HG03045 (cell line): ENCODE measurements at regions not wholly inside any gene's neighbourhood (a gene's known extent, or its start where the extent isn't known, plus 50 kb on each side); places are given as distances from the start of the nearest gene placed in this dataset.
"Not testable (repeated sequence)": the region's sequence is repeated elsewhere in the genome, so short reads cannot be mapped to it uniquely, and the experiment has no call there.

ENCODE experiments used
- ATAC-seq: cut with Tn5 transposase; IDR thresholded peaks from one replicate; pipeline ENCODE4 v1.9.1; 2021; ENCODE audit warnings: mild to moderate bottlenecking, moderate library complexity; ENCODE audit not compliant: unreplicated experiment

DNA sequence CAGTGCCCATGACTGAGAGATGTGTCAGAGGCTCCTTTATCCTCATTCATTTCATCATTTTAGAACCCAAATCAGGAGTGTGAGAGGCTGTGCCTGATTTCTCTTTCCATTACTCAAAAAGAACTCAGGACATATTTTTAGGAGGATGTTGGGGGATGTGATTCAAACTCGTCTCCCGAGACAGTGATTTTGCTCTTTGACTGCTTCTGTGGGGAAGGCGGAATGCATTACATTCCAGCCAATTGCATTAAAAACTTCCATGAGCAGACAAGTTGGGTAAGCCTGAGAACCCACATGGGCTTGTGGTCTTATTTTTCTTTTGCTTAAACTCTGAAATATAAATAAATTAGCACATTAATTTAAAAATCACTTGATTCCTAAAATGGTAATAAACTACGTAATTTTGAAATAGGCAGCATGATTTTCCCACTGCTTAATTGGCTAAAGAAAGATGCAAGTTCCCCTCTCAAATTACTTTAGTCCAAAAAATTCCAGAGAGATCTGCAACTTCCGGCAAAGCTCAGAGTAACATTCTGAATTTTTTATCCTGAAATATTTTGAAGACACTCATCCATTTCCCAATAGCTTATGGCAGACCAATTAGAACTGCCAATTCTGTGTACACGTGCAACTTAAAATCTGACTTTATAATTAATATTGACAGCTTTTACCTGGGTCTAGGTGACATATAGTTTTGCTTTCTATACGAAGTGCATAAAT lies 185.6 kb downstream of the C7orf25 start:
- ATAC-seq, result no peak

DNA sequence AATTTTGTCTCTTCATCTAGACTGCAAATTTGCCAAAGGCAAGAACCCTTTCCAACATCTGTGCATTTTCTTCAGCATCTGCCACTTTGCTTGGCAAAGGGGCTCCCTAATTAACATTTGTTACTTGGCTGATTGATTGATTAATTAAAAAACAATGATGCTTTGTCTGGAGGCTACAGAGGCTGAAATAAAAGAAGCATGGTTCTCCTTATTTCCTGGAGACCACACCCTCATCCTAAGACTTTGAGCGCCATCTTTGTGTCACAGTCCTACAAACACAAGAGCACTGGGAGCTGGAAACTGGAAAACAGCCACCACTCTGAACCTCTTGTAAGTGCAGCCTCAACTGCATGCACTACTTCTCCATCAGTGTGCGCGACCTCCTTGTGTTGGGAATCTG lies 189.2 kb downstream of the C7orf25 start:
- no peak for ATAC-seq

DNA sequence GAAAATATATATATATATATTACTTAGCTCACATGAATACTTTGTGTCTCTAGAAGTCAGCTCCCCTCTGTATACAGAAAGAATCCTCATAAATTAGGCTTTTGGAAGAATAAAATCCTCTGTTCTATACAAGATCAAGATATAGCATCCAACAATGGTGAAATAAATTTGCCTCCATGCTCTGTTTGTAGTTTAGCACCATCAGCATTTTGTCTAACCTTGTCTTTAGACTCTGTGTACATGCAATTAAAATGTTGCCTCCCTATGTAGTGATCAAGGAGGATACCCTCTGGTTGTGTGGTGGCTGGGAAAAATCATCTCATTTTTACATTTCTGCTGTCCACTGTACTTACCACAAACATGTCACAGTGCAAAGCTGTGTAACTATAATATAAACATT lies 189.7 kb downstream of the C7orf25 start:
- ATAC-seq, result no peak

DNA sequence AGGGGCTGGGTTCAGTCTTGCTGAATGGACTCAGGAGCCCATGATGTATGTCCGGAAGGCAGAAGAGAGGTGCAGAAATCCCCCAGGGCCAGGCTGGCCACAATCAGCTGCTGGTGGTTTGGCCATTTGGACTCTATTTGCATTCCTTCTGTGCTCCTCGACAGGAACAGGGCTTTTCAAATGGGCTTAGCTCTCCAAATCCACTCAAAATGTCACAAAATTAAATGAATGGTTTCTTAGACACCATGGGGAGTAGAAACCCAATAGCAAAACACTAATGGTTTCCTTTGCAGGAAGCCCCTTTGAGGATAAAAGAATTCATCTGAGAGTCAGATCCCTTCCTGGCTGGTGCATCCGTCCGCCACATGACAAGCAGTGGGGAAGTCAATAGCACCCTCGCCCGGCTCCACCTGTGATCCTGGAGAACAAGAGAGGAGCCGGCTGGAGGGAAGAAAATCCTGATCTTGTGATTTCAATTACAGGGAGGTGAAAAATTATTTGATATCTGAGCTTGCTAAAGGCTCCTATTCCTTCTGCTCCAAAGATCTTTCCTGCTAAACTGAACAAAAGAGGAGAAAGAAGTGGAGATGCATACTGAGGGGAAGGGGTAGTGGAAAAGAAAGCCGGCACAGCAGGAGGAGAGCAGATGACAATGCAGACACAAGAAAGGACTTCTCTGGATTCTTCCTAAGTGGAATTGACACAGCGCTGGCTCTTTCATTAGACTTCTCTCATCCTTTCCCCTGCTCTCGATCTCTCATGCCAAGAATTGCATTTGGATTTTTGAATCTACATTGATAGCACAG lies 190.7 kb downstream of the C7orf25 start:
- no peak for ATAC-seq

DNA sequence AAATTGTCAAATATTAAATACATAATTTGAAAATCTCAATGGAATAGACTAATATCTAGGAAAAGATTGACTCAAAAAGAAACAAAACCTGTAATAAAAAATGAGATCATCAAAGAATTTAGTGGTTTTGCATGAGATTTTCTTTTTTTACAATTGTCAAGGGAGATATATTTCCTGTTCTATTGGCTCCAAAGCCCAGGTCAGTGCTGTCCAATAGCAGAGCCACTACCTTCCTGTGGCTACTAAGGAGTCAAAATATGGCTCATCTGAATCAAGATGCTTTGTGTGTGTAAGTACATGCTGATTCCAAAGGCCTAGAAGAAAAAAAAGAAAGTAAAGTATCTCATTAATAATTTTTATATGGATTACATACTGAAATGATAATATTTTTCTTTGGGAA lies 191.9 kb downstream of the C7orf25 start:
- ATAC-seq, result no peak

DNA sequence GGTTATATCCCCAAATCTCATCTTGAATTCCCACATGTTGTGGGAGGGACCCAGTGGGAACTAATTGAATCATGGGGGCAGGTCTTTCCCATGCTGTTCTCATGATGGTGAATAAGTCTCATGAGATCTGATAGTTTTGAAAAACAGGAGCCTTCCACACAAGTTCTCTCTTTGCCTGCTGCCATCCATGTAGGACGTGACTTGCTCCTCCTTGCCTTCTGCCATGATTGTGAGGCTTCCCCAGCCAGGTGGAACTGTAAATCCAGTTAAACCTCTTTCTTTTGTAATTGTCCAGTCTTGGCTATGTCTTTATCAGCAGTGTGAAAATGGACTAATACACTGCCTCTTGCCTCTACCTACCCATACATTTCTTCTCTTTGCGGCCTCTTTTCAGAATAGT lies 193.4 kb downstream of the C7orf25 start:
- ATAC-seq, result not testable (repeated sequence)

DNA sequence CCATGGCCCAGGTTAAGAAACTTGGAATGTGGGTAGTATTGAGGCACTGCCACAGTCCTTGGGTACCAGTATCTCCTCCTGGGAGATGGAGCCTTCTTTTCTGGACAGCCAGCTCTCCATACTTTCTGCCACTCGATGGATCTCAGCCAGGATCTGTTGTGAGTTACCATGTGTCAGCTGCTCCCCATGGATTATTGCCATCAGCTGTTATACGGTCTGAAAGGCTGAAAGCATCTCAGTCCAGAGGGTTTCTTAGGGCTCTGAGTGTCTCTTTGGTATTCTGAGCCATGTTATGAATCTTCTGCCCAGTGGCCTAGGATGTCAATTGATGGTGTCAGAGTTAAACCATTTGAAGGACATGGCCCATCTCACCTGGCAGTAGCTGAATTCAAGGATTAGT lies 197.5 kb downstream of the C7orf25 start:
- ATAC-seq, result no peak

DNA sequence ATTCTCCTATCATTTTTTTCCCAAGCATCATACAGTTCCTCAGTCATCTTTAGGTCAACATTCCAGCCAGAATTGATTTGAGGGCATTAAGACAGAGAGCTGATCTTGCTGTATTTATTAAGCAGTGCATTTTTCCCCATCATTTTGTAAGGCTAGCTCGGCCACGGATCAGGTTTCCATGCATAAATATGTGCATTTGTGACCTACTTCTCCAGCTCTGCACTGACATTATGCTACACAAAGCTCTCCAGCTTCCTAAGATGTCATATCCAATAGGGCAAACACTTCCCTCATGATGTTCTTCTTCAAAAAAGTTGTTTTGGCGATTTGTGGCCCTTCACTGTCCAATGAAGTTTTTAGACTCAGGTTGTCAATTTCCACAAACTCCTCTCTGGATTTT lies 202.6 kb downstream of the C7orf25 start:
- no peak for ATAC-seq

DNA sequence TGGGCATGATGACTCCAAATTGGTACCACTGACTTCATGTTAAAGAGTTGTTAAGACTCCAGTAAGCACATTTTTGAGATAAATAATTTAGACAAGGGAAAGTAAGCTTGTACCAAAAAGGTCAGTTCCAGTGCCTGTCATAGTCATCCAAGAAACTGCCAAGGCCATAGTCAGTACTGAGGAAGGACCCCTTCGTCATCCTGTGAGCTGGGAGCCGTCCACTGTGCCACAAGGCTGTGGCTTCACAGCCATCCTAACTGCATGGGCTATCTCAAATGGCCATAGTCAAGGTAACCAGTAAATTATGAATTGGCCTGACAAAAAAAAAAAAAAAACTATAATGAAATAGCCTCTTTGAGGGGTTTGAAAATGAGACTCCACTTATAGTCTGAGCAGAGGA lies 207.2 kb downstream of the C7orf25 start:
- ATAC-seq, result no peak

DNA sequence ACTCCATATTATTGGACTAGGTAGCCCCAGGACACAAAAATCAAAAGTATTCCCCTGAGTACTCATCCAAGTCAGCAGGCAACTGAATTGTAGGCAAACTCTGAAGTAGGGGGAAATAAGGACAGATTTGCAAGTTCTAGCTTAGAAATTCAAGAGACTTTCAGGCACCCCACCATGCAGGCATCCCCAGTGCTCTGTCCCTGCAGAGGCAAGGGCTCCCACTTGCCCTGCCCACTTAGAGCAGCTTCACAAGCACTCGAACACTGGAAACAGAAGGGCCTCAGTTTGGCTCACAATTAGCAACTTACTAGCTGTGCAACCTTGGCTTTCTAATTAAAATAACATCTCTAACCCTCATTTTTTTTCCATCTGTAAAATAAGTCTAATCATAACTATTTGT lies 209.2 kb downstream of the C7orf25 start:
- ATAC-seq, result no peak

DNA sequence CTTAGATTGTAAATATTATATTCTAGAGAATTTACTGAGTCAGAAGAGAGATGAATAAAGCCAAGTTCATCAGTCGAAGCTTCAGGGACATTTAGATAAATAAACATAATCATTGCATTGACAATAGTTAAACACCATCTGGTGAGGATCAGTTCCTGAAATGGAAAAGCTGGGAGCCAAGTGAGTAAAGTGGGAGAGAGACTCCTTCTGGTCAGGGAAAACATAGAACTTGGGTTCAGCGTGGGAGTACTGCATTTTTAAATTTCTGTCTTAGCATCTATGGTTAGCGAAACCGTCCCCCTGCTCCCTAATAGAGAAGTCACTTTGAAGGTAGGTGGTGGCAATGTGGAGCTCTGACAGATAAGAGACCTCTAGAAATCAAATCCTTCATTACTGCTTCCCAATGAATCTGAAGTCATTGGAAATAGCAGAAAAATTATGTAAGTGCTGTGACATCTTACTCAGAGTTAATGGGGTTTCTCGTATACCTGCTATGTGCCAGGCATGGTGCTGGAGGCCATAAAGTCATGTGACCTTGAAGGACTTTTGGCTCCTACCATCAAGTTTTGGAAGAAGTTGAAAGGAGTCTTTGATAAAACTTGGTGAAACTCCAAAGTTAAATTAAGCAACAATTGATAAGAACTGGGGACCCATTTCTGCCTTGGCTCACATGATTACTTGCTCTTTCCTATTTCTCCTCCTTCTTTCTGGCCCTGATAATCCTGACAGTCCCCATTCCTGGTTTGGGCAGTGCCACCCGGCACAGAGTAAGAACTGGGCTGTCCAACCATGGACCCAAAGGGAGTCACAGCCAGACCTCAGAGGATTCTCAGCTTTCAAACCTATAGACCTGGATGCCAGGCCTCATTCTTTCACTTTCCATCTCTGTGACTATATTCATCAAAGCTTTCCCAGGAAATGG lies 211.2 kb downstream of the C7orf25 start:
- no peak for ATAC-seq

DNA sequence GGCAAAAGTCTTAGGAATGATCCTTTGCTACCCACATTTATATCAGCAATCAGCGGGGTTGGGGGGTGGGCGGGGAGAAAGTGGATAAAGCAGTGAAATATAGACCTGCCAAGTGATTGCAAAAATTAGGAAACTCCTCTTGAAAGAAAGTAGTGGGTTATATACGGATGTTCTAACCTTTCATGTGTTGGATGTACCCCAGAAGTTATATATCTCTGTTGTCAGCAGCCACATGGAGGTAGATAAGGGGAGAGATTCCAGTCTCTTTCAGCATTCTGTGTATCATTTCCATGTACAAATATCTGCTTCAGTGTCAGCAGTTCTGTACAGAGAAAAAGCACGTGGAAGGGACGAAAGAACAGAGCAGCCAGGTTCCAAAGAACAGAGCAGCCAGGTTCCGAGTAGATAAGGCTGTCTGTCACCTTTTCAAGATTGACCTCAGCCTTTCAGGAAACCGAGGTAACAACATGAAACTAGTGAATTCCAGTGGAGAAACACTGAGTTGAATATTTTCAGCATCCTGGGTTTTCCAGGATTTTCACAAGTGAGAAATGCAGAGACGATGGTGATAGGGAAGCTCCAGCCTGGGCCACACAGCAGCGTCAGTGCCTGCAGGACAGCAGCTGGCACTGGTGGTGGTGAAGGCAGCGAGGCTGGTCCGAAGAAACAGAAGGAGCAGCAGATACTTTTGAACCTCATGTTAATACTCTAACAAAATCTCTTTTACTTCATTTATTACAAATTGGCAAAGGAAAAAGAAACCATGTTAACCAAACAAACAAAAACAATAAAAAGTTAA lies 212.3 kb downstream of the C7orf25 start:
- no peak for ATAC-seq

DNA sequence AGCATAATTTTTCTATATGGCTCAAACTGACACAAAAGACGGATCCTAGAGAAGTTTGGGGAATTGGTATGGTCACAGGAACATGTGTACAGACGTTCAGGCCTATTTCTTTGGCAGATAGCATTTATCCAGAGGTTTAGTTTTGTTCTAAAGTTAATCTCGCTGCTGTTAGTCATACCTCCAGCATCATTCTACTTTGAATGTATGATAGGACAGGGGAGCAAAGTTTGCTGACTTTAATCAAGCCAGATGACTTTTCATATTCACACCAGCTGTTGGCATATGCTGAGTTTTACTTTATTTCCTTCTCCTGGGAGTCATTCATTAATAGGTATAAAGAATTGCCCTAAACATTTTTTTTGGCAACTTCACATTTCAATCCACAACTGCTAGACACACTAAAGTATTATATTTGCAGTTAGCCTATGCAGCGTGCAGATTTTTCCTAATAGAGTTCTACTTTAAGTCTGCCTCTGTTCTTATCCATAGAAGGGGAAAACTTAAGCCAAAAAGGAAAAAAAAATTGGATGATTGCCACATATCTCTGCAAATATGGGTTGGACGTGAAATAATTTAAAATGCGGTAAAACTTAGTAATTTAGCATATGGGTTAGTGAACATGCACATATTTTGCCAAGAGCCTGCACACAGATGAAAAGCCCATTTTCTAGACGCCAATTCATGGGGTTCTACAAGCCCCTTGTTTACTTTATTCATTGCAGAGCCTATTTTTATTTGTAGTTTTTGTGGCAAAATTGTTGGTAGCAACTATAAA lies 213.1 kb downstream of the C7orf25 start:
- ATAC-seq, result no peak

DNA sequence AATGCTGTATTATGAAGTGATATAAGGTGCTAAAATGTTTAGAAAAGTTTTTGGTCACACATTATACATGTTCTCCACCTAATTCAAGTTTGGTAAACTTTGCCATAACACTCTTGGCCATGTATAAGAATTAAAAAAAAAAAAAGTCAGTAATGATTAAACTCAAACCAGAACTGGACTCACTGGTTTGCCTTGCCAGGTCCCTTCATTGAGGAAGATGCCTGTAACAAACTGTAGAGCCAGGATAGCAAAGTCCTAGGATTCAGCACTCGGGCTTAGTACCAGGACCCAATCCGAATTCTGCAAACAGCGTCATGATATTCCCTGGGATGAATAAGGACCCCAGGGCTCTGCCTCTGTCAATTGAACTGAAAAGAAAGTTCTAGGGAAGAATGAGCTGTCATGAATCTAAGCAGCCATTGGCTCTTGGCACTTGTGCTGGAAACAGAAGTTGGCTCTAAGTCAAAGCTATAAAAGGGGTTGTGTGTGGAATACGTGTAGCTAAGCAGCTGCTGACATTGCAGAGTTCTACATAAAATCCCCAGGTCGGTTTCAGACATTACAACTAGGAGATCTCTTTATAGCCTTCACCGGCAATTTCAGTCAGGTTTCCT lies 216.9 kb downstream of the C7orf25 start:
- no peak for ATAC-seq

DNA sequence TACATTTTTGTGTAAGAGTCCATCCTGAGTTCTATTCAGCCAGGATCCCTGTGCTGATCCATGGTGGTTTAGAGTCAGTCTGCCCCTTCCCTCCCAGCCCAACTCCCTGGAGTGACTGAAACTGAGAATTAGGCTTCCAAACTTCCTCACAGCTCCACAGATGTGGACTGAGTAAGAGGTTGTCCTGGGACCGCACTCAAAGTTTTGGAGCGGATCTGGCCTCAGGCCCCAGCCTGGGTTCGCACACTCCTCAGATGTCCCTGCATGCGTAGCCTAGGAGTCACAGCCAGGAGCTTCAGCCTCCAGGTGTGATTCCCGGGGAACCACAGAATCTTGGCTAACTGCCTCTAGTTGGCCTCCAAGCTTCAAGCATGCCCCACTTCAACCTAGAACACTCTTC lies 218.1 kb downstream of the C7orf25 start:
- no peak for ATAC-seq

DNA sequence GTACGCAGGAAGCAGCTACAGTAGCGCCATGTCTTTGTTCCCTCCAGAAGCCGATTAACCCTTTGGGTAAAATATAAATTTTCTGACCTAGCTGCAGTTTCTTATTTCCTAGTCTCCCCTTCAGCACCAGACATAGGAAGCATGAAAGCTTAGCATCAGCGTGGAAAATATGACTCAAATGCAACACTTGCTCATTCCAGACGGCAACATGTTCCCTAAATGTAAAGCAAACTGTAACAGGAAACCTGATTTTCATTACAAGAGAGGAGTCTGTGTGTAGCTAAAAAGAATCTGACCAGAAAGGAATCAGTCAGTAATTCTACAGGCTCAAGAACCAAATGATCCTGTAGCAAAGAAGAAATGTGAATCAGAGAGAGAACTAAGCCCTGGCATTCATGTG lies 219.2 kb downstream of the C7orf25 start:
- ATAC-seq, result no peak

DNA sequence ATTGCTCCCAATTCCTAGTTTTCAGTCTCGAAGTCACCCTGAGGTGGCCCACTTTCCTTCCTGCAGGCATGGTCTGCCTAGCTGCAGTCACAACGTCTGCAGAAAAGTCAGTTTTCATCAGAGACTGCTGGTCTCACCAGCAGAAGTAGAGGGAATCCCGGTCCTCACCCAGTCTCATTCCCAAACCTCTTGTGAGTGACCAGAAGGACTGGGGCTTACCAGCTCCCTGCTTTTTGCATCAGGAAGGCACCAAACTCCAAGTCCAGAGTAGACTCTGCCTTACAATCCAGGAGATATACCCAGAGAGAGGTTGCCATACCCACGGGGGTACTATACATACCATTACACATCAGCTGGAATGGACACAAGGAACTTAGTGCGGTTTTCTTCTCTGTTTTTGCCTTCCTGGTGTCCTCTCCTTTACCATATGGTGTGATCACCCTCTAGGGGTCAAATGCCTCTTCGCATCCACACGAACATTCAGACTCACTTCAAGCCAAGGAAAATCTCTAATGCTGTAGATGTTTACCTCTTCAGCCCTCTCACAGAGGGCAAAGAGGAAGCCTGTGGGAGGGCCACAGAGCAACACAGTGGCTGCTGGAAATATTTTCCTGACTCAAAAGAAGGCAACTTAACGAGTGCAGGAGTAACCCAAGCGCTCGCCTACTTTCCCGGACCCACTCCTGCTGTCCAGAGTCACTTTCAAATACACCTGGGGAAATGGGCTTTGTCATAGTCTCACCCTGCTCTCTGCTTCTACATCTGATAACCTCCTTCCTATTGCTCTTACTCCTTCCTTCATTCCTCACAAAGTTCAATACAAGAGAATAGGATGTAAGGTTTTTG lies 220.9 kb downstream of the C7orf25 start:
- no peak for ATAC-seq

DNA sequence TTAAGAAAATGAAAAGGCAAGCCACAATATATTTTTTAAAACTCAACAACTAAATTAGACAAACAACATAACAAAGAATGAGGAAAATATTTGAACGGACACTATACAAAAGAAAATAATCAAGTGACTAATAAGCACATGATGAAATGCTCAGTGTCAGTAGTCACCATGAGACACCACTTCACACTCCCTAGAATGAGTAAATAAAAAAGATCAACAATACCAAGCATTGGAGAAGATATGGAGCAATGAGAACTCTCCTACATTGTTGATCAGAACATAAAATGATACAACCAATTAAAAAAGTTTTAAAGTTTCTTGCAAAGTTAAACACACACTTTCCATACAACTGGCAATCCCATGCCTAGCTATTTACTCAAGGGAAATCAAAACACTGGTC lies 222.2 kb downstream of the C7orf25 start:
- ATAC-seq, result no peak

DNA sequence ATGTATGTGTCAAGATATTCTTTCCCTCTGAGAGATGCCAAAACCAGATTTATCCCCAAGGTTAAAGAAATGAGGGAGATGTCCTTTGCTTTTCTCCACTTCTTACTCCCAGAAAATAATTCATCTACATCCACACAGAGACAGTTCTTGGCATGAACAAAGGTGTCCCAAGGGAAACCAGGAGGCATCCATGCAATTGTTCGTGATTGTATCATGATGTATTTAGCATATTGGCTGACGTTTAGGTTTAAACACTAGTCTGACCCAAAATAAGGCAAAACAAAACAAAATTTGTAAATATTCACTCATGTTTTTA lies 223.9 kb downstream of the C7orf25 start:
- no peak for ATAC-seq
